ENCODE measurements at regions not wholly inside any gene's neighbourhood (a gene's known extent, or its start where the extent isn't known, plus 50 kb on each side); places are given as distances from the start of the nearest gene placed in this dataset.
"Not testable (repeated sequence)": the region's sequence is repeated elsewhere in the genome, so short reads cannot be mapped to it uniquely, and the experiment has no call there.

DNA sequence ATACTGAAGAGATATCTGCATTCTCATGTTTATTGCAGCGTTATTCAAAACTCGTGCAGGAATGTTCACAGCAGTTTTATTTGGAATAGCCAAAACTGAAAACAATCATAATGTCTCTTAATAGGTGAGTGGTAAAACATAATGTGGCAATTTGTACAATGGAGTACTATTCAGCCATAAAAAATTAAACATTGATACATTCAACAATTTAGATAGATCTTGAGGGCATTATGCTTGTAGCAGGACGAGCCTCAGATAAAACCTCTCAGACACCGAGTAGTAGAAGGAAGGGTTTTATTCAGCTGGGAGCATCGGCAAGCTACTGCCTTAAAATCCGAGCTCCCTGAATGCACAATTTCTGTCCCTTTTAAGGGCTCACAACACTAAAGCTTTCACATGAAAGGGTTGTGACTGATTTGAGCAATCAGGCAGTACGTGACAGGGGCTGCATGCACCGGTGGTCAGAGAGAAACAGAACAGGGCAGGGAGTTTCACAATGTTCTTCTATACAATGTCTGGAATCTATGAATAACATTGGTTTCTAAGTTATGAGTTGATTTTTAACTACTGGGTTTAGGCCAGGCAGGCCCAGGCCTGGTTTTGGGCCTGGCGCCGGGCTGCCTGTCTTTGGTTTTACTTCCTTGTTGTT lies 195.3 kb upstream of the PRSS16 start:
- H3K36me3 ChIP-seq (ENCODE audit: control insufficient read depth, insufficient read depth, low read length); H3K27ac ChIP-seq (ENCODE audit: low read depth, low read length); H3K27me3 ChIP-seq (ENCODE audit: control insufficient read depth, insufficient read depth, low read length); H3K4me1 ChIP-seq (ENCODE audit: control insufficient read depth, insufficient read depth, low read length); H3K9ac ChIP-seq (ENCODE audit: low read length); H3K4me3 ChIP-seq (ENCODE audit: low read length): not testable (repeated sequence)

DNA sequence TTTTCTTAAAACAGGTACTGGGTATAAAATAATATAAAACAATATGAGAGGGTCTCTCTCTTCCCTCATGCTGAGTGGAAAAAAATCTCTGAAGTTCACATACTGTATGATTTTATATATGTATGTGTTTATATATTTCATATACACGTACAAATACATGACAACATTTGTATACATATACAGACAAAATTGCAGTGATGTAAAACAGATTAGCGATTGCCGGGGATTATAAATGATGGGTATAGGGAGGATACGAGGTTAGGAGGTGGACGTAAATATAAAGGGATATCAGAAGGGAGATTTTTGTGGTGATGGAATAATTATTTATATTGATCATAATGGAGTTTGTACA lies 194.8 kb upstream of the PRSS16 start:
- Histone ChIP-seq H3K4me1 (ENCODE audit: control insufficient read depth, insufficient read depth, low read length) (no peaks in the 10 kb centered on the region), H3K9ac (ENCODE audit: low read length) (no peak overlapping the region), H3K27me3 (ENCODE audit: control insufficient read depth, insufficient read depth, low read length) (no peaks in the 10 kb centered on the region), H3K27ac (ENCODE audit: low read depth, low read length) (no peak overlapping the region), H3K4me3 (ENCODE audit: low read length) (no peak overlapping the region), H3K36me3 (ENCODE audit: control insufficient read depth, insufficient read depth, low read length) (no peaks in the 10 kb centered on the region)

- Histone ChIP-seq H3K27ac (ENCODE audit: low read depth, low read length) (no peak overlapping the region), H3K4me3 (ENCODE audit: low read length) (no peak overlapping the region), H3K9ac (ENCODE audit: low read length) (no peak overlapping the region), H3K4me1 (ENCODE audit: control insufficient read depth, insufficient read depth, low read length) (no peaks in the 10 kb centered on the region), H3K27me3 (ENCODE audit: control insufficient read depth, insufficient read depth, low read length) (no peaks in the 10 kb centered on the region), H3K36me3 (ENCODE audit: control insufficient read depth, insufficient read depth, low read length) (no peaks in the 10 kb centered on the region)
Measured at GRCh38 chr6:27053738-27054137, 193.8 kb upstream of the PRSS16 start.

GRCh38 chr6:27056615-27057014 lies 190.9 kb upstream of the PRSS16 start:
- H3K9ac ChIP-seq (ENCODE audit: low read length) = no peak overlapping the region
- H3K27ac ChIP-seq (ENCODE audit: low read depth, low read length) = no peak overlapping the region
- no peaks in the 10 kb centered on the region for H3K4me1 ChIP-seq (ENCODE audit: control insufficient read depth, insufficient read depth, low read length)

GRCh38 chr6:27059621-27060425 lies 187.7 kb upstream of the PRSS16 start:
- Histone ChIP-seq H3K27me3 (ENCODE audit: control insufficient read depth, insufficient read depth, low read length) (no peaks in the 10 kb centered on the region), H3K9ac (ENCODE audit: low read length) (no peak overlapping the region), H3K36me3 (ENCODE audit: control insufficient read depth, insufficient read depth, low read length) (no peaks in the 10 kb centered on the region), H3K4me3 (ENCODE audit: low read length) (no peak overlapping the region), H3K4me1 (ENCODE audit: control insufficient read depth, insufficient read depth, low read length) (no peaks in the 10 kb centered on the region), H3K27ac (ENCODE audit: low read depth, low read length) (no peak overlapping the region)

More at GRCh38 chr6:27056615-27057014, 190.9 kb upstream of the PRSS16 start:
- no peaks in the 10 kb centered on the region for H3K36me3 ChIP-seq (ENCODE audit: control insufficient read depth, insufficient read depth, low read length)
- no peak overlapping the region for H3K4me3 ChIP-seq (ENCODE audit: low read length)
- no peaks in the 10 kb centered on the region for H3K27me3 ChIP-seq (ENCODE audit: control insufficient read depth, insufficient read depth, low read length)

- H3K27ac ChIP-seq (ENCODE audit: low read depth, low read length) = no peak overlapping the region
- no peak overlapping the region for H3K9ac ChIP-seq (ENCODE audit: low read length)
- no peak overlapping the region for H3K4me3 ChIP-seq (ENCODE audit: low read length)
- no peaks in the 10 kb centered on the region for H3K36me3 ChIP-seq (ENCODE audit: control insufficient read depth, insufficient read depth, low read length)
- no peaks in the 10 kb centered on the region for H3K27me3 ChIP-seq (ENCODE audit: control insufficient read depth, insufficient read depth, low read length)
- H3K4me1 ChIP-seq (ENCODE audit: control insufficient read depth, insufficient read depth, low read length) = no peaks in the 10 kb centered on the region
Measured at GRCh38 chr6:27061235-27061993, 186.1 kb upstream of the PRSS16 start.

DNA sequence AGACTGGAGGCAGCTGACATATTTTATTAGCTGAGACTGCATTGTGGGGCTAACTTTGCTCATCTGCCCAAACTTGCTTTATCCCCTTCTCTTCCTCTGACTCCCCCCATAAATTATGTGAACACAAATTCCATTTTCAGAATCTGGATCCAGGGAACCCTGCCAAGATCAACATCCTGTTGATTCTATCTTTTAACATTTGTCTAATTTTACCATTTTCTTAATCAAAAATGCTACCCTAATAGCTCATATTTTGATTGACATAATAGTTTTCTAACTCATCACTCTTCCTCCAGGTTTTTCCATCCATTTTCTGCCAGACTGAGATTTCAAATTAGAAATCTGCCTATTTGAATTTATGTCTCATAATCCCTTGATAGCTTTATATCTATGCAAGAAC lies 184.7 kb upstream of the PRSS16 start:
- Histone ChIP-seq H3K27me3 (ENCODE audit: control insufficient read depth, insufficient read depth, low read length) (no peaks in the 10 kb centered on the region), H3K9ac (ENCODE audit: low read length) (no peak overlapping the region), H3K4me1 (ENCODE audit: control insufficient read depth, insufficient read depth, low read length) (no peaks in the 10 kb centered on the region), H3K36me3 (ENCODE audit: control insufficient read depth, insufficient read depth, low read length) (no peaks in the 10 kb centered on the region), H3K4me3 (ENCODE audit: low read length) (no peak overlapping the region), H3K27ac (ENCODE audit: low read depth, low read length) (no peak overlapping the region)

GRCh38 chr6:27065183-27065582 lies 182.3 kb upstream of the PRSS16 start:
- no peak overlapping the region for H3K4me3 ChIP-seq (ENCODE audit: low read length)
- H3K9ac ChIP-seq (ENCODE audit: low read length) = no peak overlapping the region
- no peaks in the 10 kb centered on the region for H3K27me3 ChIP-seq (ENCODE audit: control insufficient read depth, insufficient read depth, low read length)
- H3K27ac ChIP-seq (ENCODE audit: low read depth, low read length) = no peak overlapping the region
- H3K4me1 ChIP-seq (ENCODE audit: control insufficient read depth, insufficient read depth, low read length) = no peaks in the 10 kb centered on the region
- H3K36me3 ChIP-seq (ENCODE audit: control insufficient read depth, insufficient read depth, low read length) = no peaks in the 10 kb centered on the region

GRCh38 chr6:27066381-27066780 lies 181.1 kb upstream of the PRSS16 start:
- Histone ChIP-seq H3K9ac (ENCODE audit: low read length) (no peak overlapping the region), H3K4me1 (ENCODE audit: control insufficient read depth, insufficient read depth, low read length) (no peaks in the 10 kb centered on the region), H3K4me3 (ENCODE audit: low read length) (no peak overlapping the region), H3K27me3 (ENCODE audit: control insufficient read depth, insufficient read depth, low read length) (no peaks in the 10 kb centered on the region), H3K27ac (ENCODE audit: low read depth, low read length) (no peak overlapping the region), H3K36me3 (ENCODE audit: control insufficient read depth, insufficient read depth, low read length) (no peaks in the 10 kb centered on the region)

GRCh38 chr6:27066802-27067201 lies 180.7 kb upstream of the PRSS16 start:
- Histone ChIP-seq H3K27ac (ENCODE audit: low read depth, low read length) (no peak overlapping the region), H3K9ac (ENCODE audit: low read length) (no peak overlapping the region), H3K4me3 (ENCODE audit: low read length) (no peak overlapping the region), H3K27me3 (ENCODE audit: control insufficient read depth, insufficient read depth, low read length) (no peaks in the 10 kb centered on the region), H3K36me3 (ENCODE audit: control insufficient read depth, insufficient read depth, low read length) (no peaks in the 10 kb centered on the region), H3K4me1 (ENCODE audit: control insufficient read depth, insufficient read depth, low read length) (no peaks in the 10 kb centered on the region)

GRCh38 chr6:27073441-27073840 lies 174.1 kb upstream of the PRSS16 start:
- no peaks in the 10 kb centered on the region for H3K36me3 ChIP-seq (ENCODE audit: control insufficient read depth, insufficient read depth, low read length)
- H3K27ac ChIP-seq (ENCODE audit: low read depth, low read length) = no peak overlapping the region
- no peak overlapping the region for H3K9ac ChIP-seq (ENCODE audit: low read length)
- no peaks in the 10 kb centered on the region for H3K4me1 ChIP-seq (ENCODE audit: control insufficient read depth, insufficient read depth, low read length)
- H3K27me3 ChIP-seq (ENCODE audit: control insufficient read depth, insufficient read depth, low read length) = no peaks in the 10 kb centered on the region
- no peak overlapping the region for H3K4me3 ChIP-seq (ENCODE audit: low read length)

DNA sequence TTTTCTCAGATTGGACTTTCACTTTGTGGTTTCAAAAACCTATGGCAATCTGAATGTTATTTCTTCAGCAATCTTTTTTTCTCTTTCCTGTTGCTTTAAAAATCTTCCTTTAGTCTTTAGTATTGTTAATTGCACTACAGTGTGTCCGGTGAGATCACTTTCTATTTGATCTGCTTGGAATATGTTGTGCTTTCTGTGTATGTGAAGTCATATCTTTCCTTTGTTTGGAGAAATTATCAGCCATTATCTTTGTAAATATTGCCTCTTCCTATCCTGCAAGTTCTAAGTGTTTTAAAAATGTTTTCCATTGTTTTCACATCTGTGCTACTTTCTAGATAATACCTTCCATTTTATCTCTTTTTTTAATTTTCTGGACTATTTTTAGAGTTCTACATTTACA lies 171.4 kb upstream of the PRSS16 start:
- H3K4me3 ChIP-seq (ENCODE audit: low read length) = no peak overlapping the region
- H3K9ac ChIP-seq (ENCODE audit: low read length) = no peak overlapping the region
- no peaks in the 10 kb centered on the region for H3K4me1 ChIP-seq (ENCODE audit: control insufficient read depth, insufficient read depth, low read length)
- H3K36me3 ChIP-seq (ENCODE audit: control insufficient read depth, insufficient read depth, low read length) = no peaks in the 10 kb centered on the region
- H3K27me3 ChIP-seq (ENCODE audit: control insufficient read depth, insufficient read depth, low read length) = no peaks in the 10 kb centered on the region
- H3K27ac ChIP-seq (ENCODE audit: low read depth, low read length) = no peak overlapping the region

All from rectal smooth muscle tissue (tissue), 1 donor.